ENCODE measurements at regions not wholly inside any gene's neighbourhood (a gene's known extent, or its start where the extent isn't known, plus 50 kb on each side); places are given as distances from the start of the nearest gene placed in this dataset.

- TF ChIP-seq POLR2AphosphoS5 (IDR thresholded peaks at IDR 0.05) (no peak), POLR2A (IDR thresholded peaks at IDR 0.05) (no peak), CTCF (IDR thresholded peaks at IDR 0.05) (no peak)
Measured at GRCh38 chr14:22176957-22177356, 412.1 kb downstream of the DAD1 start.
